H9 (cell line): ENCODE measurements at regions not wholly inside any gene's neighbourhood (a gene's known extent, or its start where the extent isn't known, plus 50 kb on each side); places are given as distances from the start of the nearest gene placed in this dataset.

Experiments used
- DNase-seq: peaks from one replicate; pipeline ENCODE4 v3.0.0-alpha.2; 2017
- H2AFZ ChIP-seq: one replicate; pipeline ENCODE4 v1.6.1; 2013; ENCODE audit warnings: mild to moderate bottlenecking, low read length, control low read depth, moderate library complexity
- H2AK5ac ChIP-seq: 2 replicates; pipeline ENCODE4 v1.6.1; 2013; ENCODE audit warnings: low read length, control low read depth, mixed read lengths; ENCODE audit not compliant: insufficient read length
- H2BK120ac ChIP-seq: one replicate; pipeline ENCODE4 v1.6.1; 2013; ENCODE audit warnings: low read depth, mild to moderate bottlenecking, low read length, control low read depth, inconsistent platforms; ENCODE audit not compliant: poor library complexity, severe bottlenecking
- H2BK12ac ChIP-seq: 2 replicates; pipeline ENCODE4 v1.6.1; 2013; ENCODE audit warnings: low read length, control low read depth, mixed read lengths, low read depth; ENCODE audit not compliant: insufficient read length
- H2BK15ac ChIP-seq: 2 replicates; pipeline ENCODE4 v1.6.1; 2013; ENCODE audit warnings: low read depth, low read length, control low read depth
- H2BK20ac ChIP-seq: one replicate; pipeline ENCODE4 v1.6.1; 2013; ENCODE audit warnings: low read depth, mild to moderate bottlenecking, low read length, control low read depth, inconsistent platforms; ENCODE audit not compliant: poor library complexity, severe bottlenecking
- H2BK5ac ChIP-seq: 2 replicates; pipeline ENCODE4 v1.6.1; 2013; ENCODE audit warnings: low read length, control low read depth, mixed read lengths; ENCODE audit not compliant: insufficient read length
- H3K14ac ChIP-seq: 2 replicates; pipeline ENCODE4 v1.6.1; 2013; ENCODE audit warnings: low read length, control low read depth; ENCODE audit not compliant: insufficient read depth
- H3K18ac ChIP-seq: 2 replicates; pipeline ENCODE4 v1.6.1; 2013; ENCODE audit warnings: low read depth, mild to moderate bottlenecking, mixed read lengths, low read length, control low read depth; ENCODE audit not compliant: insufficient read length
- H3K23ac ChIP-seq: 2 replicates; pipeline ENCODE4 v1.6.1; 2013; ENCODE audit warnings: low read length, control low read depth, mixed read lengths, low read depth; ENCODE audit not compliant: insufficient read length
- H3K23me2 ChIP-seq: 2 replicates; pipeline ENCODE4 v1.6.1; 2013; ENCODE audit warnings: low read depth, mild to moderate bottlenecking, mixed read lengths, low read length, control low read depth; ENCODE audit not compliant: insufficient read length, poor library complexity, severe bottlenecking
- H3K27ac ChIP-seq: 2 replicates; pipeline ENCODE4 v1.5.1; 2013; ENCODE audit warnings: low read length, control low read depth, mixed read lengths, low read depth; ENCODE audit not compliant: insufficient read length
- H3K27me3 ChIP-seq: 2 replicates; pipeline ENCODE4 v1.6.1; 2013; ENCODE audit warnings: low read length, control low read depth, inconsistent platforms; ENCODE audit not compliant: insufficient read depth
- H3K4ac ChIP-seq: 2 replicates; pipeline ENCODE4 v1.6.1; 2013; ENCODE audit warnings: low read depth, mild to moderate bottlenecking, control low read depth, inconsistent platforms, low read length, moderate library complexity
- H3K4me1 ChIP-seq: 2 replicates; pipeline ENCODE4 v1.6.1; 2013; ENCODE audit warnings: low read length, control low read depth, inconsistent platforms; ENCODE audit not compliant: insufficient read depth
- H3K4me2 ChIP-seq: 2 replicates; pipeline ENCODE4 v1.6.1; 2013; ENCODE audit warnings: low read length, control low read depth, mixed read lengths; ENCODE audit not compliant: insufficient read length, insufficient read depth
- H3K56ac ChIP-seq: 2 replicates; pipeline ENCODE4 v1.6.1; 2013; ENCODE audit warnings: low read depth, mild to moderate bottlenecking, mixed read lengths, low read length, control low read depth; ENCODE audit not compliant: insufficient read length
- H3K79me1 ChIP-seq: 2 replicates; pipeline ENCODE4 v1.6.1; 2013; ENCODE audit warnings: low read depth, mild to moderate bottlenecking, moderate library complexity, low read length, control low read depth, inconsistent platforms; ENCODE audit not compliant: insufficient read depth, poor library complexity, severe bottlenecking
- H3K79me2 ChIP-seq: 2 replicates; pipeline ENCODE4 v1.6.1; 2013; ENCODE audit warnings: low read length, control low read depth, inconsistent platforms; ENCODE audit not compliant: insufficient read depth
- H3K9ac ChIP-seq: 2 replicates; pipeline ENCODE4 v1.6.1; 2013; ENCODE audit warnings: low read length, control low read depth, mixed read lengths; ENCODE audit not compliant: insufficient read length; ENCODE audit errors: extremely low read depth
- H3K9me3 ChIP-seq: one replicate; pipeline ENCODE4 v1.6.1; 2013; ENCODE audit warnings: low read depth, low read length, inconsistent platforms; ENCODE audit not compliant: control insufficient read depth
- H3T11ph ChIP-seq: one replicate; pipeline ENCODE4 v1.6.1; 2013; ENCODE audit warnings: mild to moderate bottlenecking, low read length, control low read depth, inconsistent platforms
- H4K20me1 ChIP-seq: one replicate; pipeline ENCODE4 v1.6.1; 2013; ENCODE audit not compliant: control insufficient read depth, insufficient read length, insufficient read depth
- H4K5ac ChIP-seq: 2 replicates; pipeline ENCODE4 v1.6.1; 2013; ENCODE audit warnings: low read depth, mild to moderate bottlenecking, mixed read lengths, low read length, control low read depth; ENCODE audit not compliant: insufficient read length
- H4K8ac ChIP-seq: replicated peaks from 2 replicates; pipeline ENCODE4 v1.6.1; 2013; ENCODE audit warnings: low read length, control low read depth, mixed read lengths, low read depth; ENCODE audit not compliant: insufficient read length
- H4K91ac ChIP-seq: 2 replicates; pipeline ENCODE4 v1.6.1; 2013; ENCODE audit warnings: low read depth, mild to moderate bottlenecking, moderate library complexity, mixed read lengths, low read length, control low read depth; ENCODE audit not compliant: insufficient read length
- H3K27ac Mint-ChIP-seq, 3 experiments: 2 replicates in 2 of 3; 3 replicates in 1 of 3; pipeline ENCODE4 v1.8.0; 2020 to 2021; ENCODE audit warnings: mixed read lengths in 3 of 3, mild to moderate bottlenecking in 1 of 3, moderate library complexity in 1 of 3
- H3K27me3 Mint-ChIP-seq: 2 replicates; pipeline ENCODE4 v1.8.0; 2021; ENCODE audit warnings: low read depth, mild to moderate bottlenecking, moderate library complexity, mixed read lengths
- H3K36me3 Mint-ChIP-seq, 3 experiments: 2 replicates in 2 of 3; 3 replicates in 1 of 3; pipeline ENCODE4 v1.8.0; 2020 to 2021; ENCODE audit warnings: low read depth in 3 of 3, mixed read lengths in 3 of 3; ENCODE audit not compliant: insufficient read depth in 1 of 3
- H3K4me1 Mint-ChIP-seq, 2 experiments: 2 replicates each; pipeline ENCODE4 v1.8.0; 2020; ENCODE audit warnings: mixed read lengths in 2 of 2
- H3K4me3 Mint-ChIP-seq, 2 experiments: 2 replicates in 1 of 2; 3 replicates in 1 of 2; pipeline ENCODE4 v1.8.0; 2020 to 2021; ENCODE audit warnings: mild to moderate bottlenecking in 2 of 2, mixed read lengths in 2 of 2, moderate library complexity in 1 of 2
- H3K9me3 Mint-ChIP-seq, 2 experiments: 2 replicates in 1 of 2; 3 replicates in 1 of 2; pipeline ENCODE4 v1.8.0; 2020; ENCODE audit warnings: mild to moderate bottlenecking in 2 of 2, mixed read lengths in 2 of 2, moderate library complexity in 1 of 2
- CTCF ChIP-seq: fragments of 200-600 bp; sonication (generic); conservative IDR thresholded peaks from 3 replicates; pipeline ENCODE4 v1.8.0; 2021; ENCODE audit warnings: antibody characterized with exemption, mild to moderate bottlenecking
- WGBS: extraction: QIAGEN DNeasy Blood & Tissue Kit; methylation state at CpG from one replicate; pipeline ENCODE4 v1.1.7; 2013; ENCODE audit warnings: missing lambda C conversion rate, low lambda C conversion rate, mixed read lengths; ENCODE audit not compliant: insufficient read length; ENCODE audit errors: extremely low coverage; 5-methylcytosine and 5-hydroxymethylcytosine counted together

DNA sequence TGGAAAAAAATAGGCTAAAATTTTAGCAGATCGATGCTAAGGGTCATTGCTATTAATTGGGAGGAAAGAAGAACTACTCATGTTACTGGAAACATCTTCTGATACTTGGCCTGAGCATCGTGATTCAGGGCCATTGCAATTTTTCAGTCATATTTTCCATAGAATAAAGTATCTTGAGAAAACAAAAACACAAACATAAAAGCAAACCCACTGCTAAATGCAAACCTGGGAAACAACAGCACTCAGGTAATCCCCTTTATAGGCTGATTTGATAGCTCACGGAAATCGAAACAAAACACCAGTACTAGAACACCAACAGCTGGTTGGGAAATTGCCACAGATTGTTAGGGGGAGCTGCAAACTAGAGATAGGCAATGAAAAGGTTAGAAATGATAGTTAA is 172.9 kb upstream of the ESRRG start:
- H2BK5ac ChIP-seq: no peak overlapping the region
- H3K9me3 Mint-ChIP-seq: no peaks in the 10 kb centered on the region
- H3K9ac ChIP-seq: no peak overlapping the region
- no peak overlapping the region for H3K56ac ChIP-seq
- no peaks in the 10 kb centered on the region for H3K27me3 Mint-ChIP-seq
- no peaks in the 10 kb centered on the region for H3K79me2 ChIP-seq
- no peaks in the 10 kb centered on the region for H3K79me1 ChIP-seq
- H3K4me1 Mint-ChIP-seq: peaks cover 0 to 5% of the 10 kb centered on the region in 2 experiments; a peak in 1 of 4 replicates
- H3K14ac ChIP-seq: no peak overlapping the region
- no peak overlapping the region for H3K4me3 Mint-ChIP-seq
- H2AFZ ChIP-seq: no peak overlapping the region
- no peak overlapping the region for H3K4me2 ChIP-seq
- no peak overlapping the region for H2BK20ac ChIP-seq
- H3K4me1 ChIP-seq: no peaks in the 10 kb centered on the region
- no peak overlapping the region for H4K5ac ChIP-seq
- no peak overlapping the region for H2BK15ac ChIP-seq
- H2BK12ac ChIP-seq: no peak overlapping the region
- H3K23ac ChIP-seq: no peak overlapping the region
- no peak overlapping the region for H3T11ph ChIP-seq
- no peak overlapping the region for H3K27ac Mint-ChIP-seq
- H3K36me3 Mint-ChIP-seq: no peaks in the 10 kb centered on the region
- no peak overlapping the region for H4K91ac ChIP-seq
- no peak overlapping the region for H4K8ac ChIP-seq
- no peak overlapping the region for H3K4ac ChIP-seq
- no peak overlapping the region for H3K27ac ChIP-seq
- H2AK5ac ChIP-seq: no peak overlapping the region
- no peak overlapping the region for H2BK120ac ChIP-seq
- H3K23me2 ChIP-seq: no peaks in the 10 kb centered on the region
- H3K27me3 ChIP-seq: no peaks in the 10 kb centered on the region
- no peaks in the 10 kb centered on the region for H3K9me3 ChIP-seq
- TF ChIP-seq CTCF: no peak
- WGBS: no CpG with 5 or more reads among the region's 4 CpGs
- H3K18ac ChIP-seq: no peak overlapping the region
- no peak for DNase-seq
- H4K20me1 ChIP-seq: no peaks in the 10 kb centered on the region
